Skeletal muscle satellite cell (primary cell): ENCODE measurements at regions not wholly inside any gene's neighbourhood (a gene's known extent, or its start where the extent isn't known, plus 50 kb on each side); places are given as distances from the start of the nearest gene placed in this dataset.

Experiments
- H3K27me3 ChIP-seq: 2 replicates; pipeline ENCODE4 v1.7.0; 2013; ENCODE audit warnings: low read length; ENCODE audit not compliant: control insufficient read depth, insufficient read depth
- H3K36me3 ChIP-seq: 2 replicates; pipeline ENCODE4 v1.7.0; 2013; ENCODE audit warnings: mild to moderate bottlenecking, control low read depth, low read length; ENCODE audit not compliant: insufficient read depth
- H3K4me1 ChIP-seq: 2 replicates; pipeline ENCODE4 v1.7.0; 2013; ENCODE audit warnings: low read length; ENCODE audit not compliant: control insufficient read depth, insufficient read depth
- H3K4me2 ChIP-seq: 2 replicates; pipeline ENCODE4 v1.7.0; 2013; ENCODE audit warnings: mild to moderate bottlenecking, low read length
- H3K4me3 ChIP-seq: 2 replicates; pipeline ENCODE4 v1.7.0; 2013; ENCODE audit warnings: low read length
- H3K9ac ChIP-seq: 2 replicates; pipeline ENCODE4 v1.7.0; 2013; ENCODE audit warnings: mild to moderate bottlenecking, low read depth, low read length, moderate library complexity
- H3K9me3 ChIP-seq: replicated peaks from 2 replicates; pipeline ENCODE4 v1.7.0; 2013; ENCODE audit warnings: mild to moderate bottlenecking, control low read depth, low read length

DNA sequence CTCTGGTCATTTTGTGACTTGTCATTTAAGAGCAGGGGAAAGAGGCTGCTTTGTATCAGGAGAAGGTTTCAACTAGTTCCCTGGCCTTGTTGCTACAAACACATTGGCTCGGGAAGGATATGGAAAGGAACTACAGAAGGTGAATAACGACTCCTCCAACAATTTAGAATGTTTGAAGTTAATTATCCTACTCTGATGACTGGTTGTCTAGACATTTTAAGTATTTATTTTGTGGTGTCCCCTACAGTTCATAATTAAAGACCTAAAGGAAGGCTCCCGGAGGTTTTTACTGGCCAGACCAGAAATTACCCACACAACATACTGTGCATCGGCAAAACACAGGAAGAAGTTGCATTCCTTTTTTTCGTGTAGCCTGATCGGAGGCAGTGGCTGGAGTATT is 515.8 kb upstream of the SALL1 start:
- Histone ChIP-seq H3K4me1 (no peaks in the 10 kb centered on the region), H3K4me2 (no peak overlapping the region), H3K36me3 (no peaks in the 10 kb centered on the region), H3K27me3 (no peaks in the 10 kb centered on the region), H3K4me3 (no peak overlapping the region), H3K9ac (no peak overlapping the region), H3K9me3 (no peaks in the 10 kb centered on the region)

GRCh38 chr16:51666074-51666473 is 515.0 kb upstream of the SALL1 start:
- no peaks in the 10 kb centered on the region for H3K4me1 ChIP-seq
- H3K27me3 ChIP-seq = no peaks in the 10 kb centered on the region
- no peak overlapping the region for H3K4me2 ChIP-seq
- H3K4me3 ChIP-seq = no peak overlapping the region
- no peak overlapping the region for H3K9ac ChIP-seq
- no peaks in the 10 kb centered on the region for H3K36me3 ChIP-seq
- H3K9me3 ChIP-seq = no peaks in the 10 kb centered on the region

DNA sequence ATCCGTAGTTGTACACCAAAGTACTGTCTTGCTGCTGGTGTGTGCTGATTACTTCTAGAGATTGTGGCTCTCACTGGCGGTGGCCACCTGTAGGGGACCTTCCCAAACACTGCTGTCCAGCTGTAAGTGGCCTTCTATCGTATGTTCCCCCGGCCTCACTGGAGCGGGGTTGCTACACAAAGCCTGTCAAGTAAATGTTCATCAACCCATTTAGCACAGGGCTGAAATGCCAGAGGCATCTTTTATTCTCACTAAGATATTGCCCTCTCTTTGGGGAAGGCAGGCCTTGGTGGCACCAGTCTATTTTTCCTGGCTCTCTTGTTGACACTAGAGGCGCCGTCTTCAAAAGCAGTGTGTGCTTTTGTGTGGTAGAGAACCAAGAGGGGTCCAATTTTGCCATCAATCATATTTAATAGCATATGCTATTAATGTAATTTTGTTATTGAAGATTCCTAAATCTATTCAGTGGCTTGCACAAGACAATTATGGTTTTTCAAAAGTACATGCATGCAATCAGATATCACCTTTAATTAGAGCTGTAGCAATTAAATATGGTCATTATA is 514.4 kb upstream of the SALL1 start:
- Histone ChIP-seq H3K4me1 (no peaks in the 10 kb centered on the region), H3K4me2 (no peak overlapping the region), H3K4me3 (no peak overlapping the region), H3K27me3 (no peaks in the 10 kb centered on the region), H3K9me3 (no peaks in the 10 kb centered on the region), H3K36me3 (no peaks in the 10 kb centered on the region), H3K9ac (no peak overlapping the region)

DNA sequence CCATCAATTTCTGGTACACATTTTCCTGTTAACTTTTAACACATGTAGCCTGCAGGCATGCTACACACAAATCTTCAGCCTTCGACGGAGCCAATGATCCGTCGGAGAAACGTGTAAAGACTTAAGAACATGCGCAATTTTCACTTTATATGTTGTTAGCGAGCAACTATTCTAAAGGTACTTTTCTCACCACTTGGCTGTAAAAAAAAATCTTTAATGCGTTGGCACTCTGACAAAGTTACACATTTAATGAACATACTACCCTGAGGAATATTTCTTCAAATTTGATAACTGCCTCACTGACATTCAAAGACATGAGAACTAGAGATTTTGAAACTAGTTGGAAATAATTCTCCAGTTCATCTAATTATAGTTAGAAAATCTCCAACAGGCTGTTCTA is 507.5 kb upstream of the SALL1 start:
- H3K9me3 ChIP-seq = peaks cover 3% of the 10 kb centered on the region
- no peaks in the 10 kb centered on the region for H3K36me3 ChIP-seq
- H3K27me3 ChIP-seq = no peaks in the 10 kb centered on the region
- no peak overlapping the region for H3K4me3 ChIP-seq
- no peak overlapping the region for H3K9ac ChIP-seq
- H3K4me2 ChIP-seq = no peak overlapping the region
- H3K4me1 ChIP-seq = no peaks in the 10 kb centered on the region

DNA sequence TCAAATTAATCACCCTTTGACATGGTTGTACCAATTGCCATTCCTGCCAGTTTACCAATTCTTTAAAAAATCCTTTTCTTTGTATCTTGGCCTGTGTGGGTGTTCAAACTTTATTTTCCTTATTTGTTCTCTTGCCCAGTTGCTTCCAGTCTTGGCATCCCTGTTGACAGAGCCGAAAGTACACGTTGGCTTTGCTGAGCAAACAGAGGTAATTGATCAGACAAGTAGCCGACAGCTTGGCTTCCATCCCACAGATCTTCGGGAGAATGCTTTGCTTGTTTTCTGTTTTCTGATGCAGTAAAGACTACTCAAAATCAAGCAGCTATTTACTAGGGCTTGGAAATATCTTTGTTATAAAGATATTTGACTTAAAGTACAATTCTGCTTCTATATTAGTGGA is 506.8 kb upstream of the SALL1 start:
- no peaks in the 10 kb centered on the region for H3K27me3 ChIP-seq
- H3K9ac ChIP-seq = no peak overlapping the region
- H3K36me3 ChIP-seq = no peaks in the 10 kb centered on the region
- H3K4me2 ChIP-seq = no peak overlapping the region
- no peaks in the 10 kb centered on the region for H3K4me1 ChIP-seq
- peaks cover 3% of the 10 kb centered on the region for H3K9me3 ChIP-seq
- no peak overlapping the region for H3K4me3 ChIP-seq

- Histone ChIP-seq H3K27me3 (no peaks in the 10 kb centered on the region), H3K4me2 (no peak overlapping the region), H3K36me3 (no peaks in the 10 kb centered on the region), H3K9me3 (peaks cover 3% of the 10 kb centered on the region), H3K4me3 (no peak overlapping the region), H3K9ac (no peak overlapping the region), H3K4me1 (no peaks in the 10 kb centered on the region)
Observed at GRCh38 chr16:51655249-51655648, 504.2 kb upstream of the SALL1 start.

DNA sequence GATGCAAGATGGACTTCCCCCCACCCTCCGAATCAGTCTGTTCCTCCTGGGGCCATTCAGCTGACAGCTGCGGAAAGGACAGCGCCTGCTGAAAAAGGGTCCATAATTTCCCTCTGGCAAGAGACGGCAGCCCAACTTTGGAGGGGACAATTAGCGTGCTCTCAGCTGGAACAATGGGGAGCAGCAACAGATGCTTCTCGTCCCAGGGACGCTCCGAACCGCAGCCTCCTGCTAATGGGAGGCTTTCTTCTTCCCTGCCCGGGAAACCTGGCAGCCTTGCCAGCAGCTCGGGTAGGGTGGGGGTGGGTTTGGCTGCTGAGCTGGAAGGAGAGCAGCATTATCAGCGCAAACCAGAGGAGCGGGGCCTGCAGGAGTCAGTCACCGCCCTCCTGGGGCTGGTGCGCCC is 500.0 kb upstream of the SALL1 start:
- Histone ChIP-seq H3K27me3 (no peaks in the 10 kb centered on the region), H3K4me1 (no peaks in the 10 kb centered on the region), H3K9ac (no peak overlapping the region), H3K9me3 (peaks cover 3% of the 10 kb centered on the region), H3K4me2 (no peak overlapping the region), H3K4me3 (no peak overlapping the region), H3K36me3 (no peaks in the 10 kb centered on the region)

DNA sequence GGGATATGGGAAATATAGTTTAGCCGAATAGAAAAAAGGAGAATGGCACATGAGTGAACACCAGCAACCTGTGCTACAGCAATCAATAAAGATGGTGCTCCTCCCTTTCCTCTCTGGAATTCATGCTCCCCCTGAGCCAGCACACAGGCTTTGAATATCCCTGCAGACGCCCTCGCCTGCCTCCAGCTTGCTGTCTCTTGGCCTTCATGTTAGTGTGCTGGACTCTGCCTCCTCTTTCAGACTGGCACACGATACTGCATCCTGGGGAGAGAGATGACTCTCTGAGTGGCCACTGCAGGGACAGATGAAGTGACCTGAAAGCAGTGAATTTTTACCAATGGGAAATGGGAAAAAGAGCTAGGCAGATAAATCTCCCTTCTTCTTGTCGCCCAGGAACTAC is 498.6 kb upstream of the SALL1 start:
- no peak overlapping the region for H3K4me2 ChIP-seq
- no peaks in the 10 kb centered on the region for H3K4me1 ChIP-seq
- no peak overlapping the region for H3K9ac ChIP-seq
- no peaks in the 10 kb centered on the region for H3K27me3 ChIP-seq
- no peaks in the 10 kb centered on the region for H3K36me3 ChIP-seq
- peaks cover 3% of the 10 kb centered on the region for H3K9me3 ChIP-seq
- no peak overlapping the region for H3K4me3 ChIP-seq

DNA sequence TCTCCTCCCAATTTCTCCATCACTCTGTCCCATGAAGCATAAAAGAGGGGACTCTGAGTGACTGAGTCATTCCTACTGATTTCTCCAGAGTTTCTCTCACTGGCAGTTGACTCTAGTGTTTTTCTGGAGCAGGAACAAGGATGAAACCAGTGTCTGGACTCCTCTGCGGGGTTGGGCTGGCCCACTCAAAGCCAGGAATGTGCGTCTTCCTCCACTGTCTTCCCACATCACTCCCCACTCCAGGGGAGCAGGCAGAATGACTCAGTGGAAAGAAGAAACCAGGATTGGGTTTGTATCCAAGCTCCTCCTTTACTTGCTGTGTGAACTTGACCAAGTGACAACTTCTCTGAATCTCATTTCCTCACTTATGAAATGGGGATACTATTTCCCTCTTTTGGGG is 497.5 kb upstream of the SALL1 start:
- Histone ChIP-seq H3K4me2 (no peak overlapping the region), H3K9me3 (no peaks in the 10 kb centered on the region), H3K36me3 (no peaks in the 10 kb centered on the region), H3K27me3 (no peaks in the 10 kb centered on the region), H3K9ac (no peak overlapping the region), H3K4me1 (no peaks in the 10 kb centered on the region), H3K4me3 (no peak overlapping the region)

DNA sequence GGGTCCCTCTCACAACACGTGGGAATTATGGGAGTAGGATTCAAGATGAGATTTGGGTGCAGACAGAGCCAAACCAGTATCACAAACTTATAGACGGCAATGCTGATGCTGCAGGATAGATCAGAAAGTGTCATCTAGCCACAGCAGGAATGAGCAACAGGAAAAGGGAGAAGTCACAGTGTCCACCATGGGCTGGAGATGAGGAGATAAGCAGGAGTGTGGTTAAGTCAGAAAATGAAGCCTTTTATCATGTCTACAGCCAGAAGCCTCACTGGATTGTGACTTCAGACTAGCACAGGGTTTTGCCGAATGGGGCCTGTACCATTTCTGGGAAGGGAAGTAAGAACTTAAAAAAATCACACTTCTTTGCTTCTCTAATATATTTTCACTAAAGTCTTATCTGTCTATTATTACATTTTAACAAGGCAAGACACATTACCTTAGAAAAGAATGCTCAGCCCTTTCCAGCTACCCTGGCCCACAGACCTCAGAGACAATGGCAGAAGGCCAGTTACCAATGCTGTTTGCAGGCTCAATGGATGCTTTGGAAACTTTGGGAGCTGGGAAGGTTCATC is 490.2 kb upstream of the SALL1 start:
- H3K27me3 ChIP-seq = no peaks in the 10 kb centered on the region
- H3K9ac ChIP-seq = no peak overlapping the region
- no peaks in the 10 kb centered on the region for H3K9me3 ChIP-seq
- H3K4me2 ChIP-seq = no peak overlapping the region
- no peaks in the 10 kb centered on the region for H3K4me1 ChIP-seq
- H3K36me3 ChIP-seq = no peaks in the 10 kb centered on the region
- H3K4me3 ChIP-seq = no peak overlapping the region

DNA sequence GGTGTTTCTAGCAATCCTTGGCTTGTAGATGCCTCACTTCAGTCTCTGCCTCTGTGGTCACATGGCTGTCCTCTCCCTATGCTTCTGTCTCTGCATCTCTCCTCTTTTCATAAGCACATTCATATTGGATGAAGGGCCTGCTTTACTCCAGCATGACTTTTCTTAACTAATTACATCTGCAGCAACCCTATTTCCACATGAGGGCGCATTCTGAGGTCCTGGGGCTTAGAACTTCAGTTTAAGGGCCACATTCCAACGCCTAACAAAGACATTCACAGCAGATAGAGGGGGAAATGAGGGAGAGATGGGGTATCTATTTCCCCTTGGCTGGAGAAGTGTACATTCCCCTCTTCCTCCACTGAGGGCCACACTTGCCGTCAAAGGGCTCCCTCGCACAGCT is 489.1 kb upstream of the SALL1 start:
- H3K4me3 ChIP-seq = no peak overlapping the region
- H3K27me3 ChIP-seq = no peaks in the 10 kb centered on the region
- no peaks in the 10 kb centered on the region for H3K36me3 ChIP-seq

DNA sequence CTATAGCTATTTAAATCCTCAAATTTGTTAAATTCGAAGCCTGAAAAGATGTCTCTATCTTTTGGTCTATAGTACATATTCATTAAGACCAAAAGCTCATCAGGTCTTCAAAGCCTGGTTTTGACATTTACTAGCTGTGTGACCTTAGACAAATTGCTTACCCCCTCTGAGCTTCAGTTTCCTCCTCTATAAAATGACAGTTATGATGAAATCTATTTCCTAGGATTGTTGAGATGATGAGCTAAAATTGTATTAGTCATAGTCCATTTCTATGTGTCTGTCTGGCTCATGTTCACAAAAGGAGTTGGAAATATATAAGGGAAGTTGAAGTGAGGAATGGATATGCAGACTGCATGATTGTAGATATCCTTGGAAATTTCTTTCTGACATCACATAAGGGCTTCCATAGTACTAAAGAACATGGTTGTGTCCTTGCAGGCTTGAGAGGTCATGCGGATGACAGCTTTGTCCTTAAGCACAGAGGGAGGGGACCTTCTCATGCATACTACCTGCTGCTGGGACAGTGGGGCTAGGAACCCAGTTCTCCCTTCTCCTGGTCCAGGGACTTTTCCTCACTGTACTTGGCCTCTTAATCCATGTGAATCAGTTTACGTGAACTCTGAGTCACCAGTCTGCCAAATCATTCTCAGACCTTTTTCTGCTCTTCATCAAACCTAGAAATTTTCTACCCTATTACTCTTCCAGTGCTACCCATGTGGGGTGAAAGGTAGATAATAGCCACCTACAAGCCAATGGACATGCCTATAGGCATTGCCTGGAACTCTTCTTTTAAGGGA is 487.5 kb upstream of the SALL1 start:
- no peak overlapping the region for H3K4me3 ChIP-seq
- no peaks in the 10 kb centered on the region for H3K9me3 ChIP-seq
- H3K4me2 ChIP-seq = no peak overlapping the region
- no peak overlapping the region for H3K9ac ChIP-seq
- H3K4me1 ChIP-seq = no peaks in the 10 kb centered on the region
- no peaks in the 10 kb centered on the region for H3K27me3 ChIP-seq
- no peaks in the 10 kb centered on the region for H3K36me3 ChIP-seq

More for the DNA sequence above, 489.1 kb upstream of the SALL1 start:
- H3K9ac ChIP-seq = no peak overlapping the region
- no peak overlapping the region for H3K4me2 ChIP-seq
- no peaks in the 10 kb centered on the region for H3K4me1 ChIP-seq
- no peaks in the 10 kb centered on the region for H3K9me3 ChIP-seq
